Activated CD8-positive, alpha-beta T cell treated with anti-CD3 and anti-CD28 coated beads for 36 hours (primary cell): ENCODE measurements at regions not wholly inside any gene's neighbourhood (a gene's known extent, or its start where the extent isn't known, plus 50 kb on each side); places are given as distances from the start of the nearest gene placed in this dataset.

Source experiments
- ATAC-seq: fragments of 200-7000 bp; cut with Tn5 transposase; one replicate; pipeline ENCODE4 v1.10.0; 2021; ENCODE audit warnings: mild to moderate bottlenecking, moderate library complexity
- CTCF ChIA-PET: fragments of 350-600 bp; sonication (Branson Sonifier 250); formaldehyde crosslinking; loops from one replicate; lab custom pipeline; 2021; ENCODE audit warnings: antibody characterized with exemption; lab: Charles Lee
- POLR2A ChIA-PET: fragments of 350-600 bp; sonication (Branson Sonifier 250); formaldehyde crosslinking; loops from one replicate; lab custom pipeline; 2021; ENCODE audit warnings: antibody characterized with exemption; lab: Charles Lee
- DNase-seq: peaks from one replicate; pipeline ENCODE4 v3.0.0-alpha.2; 2020
- H3K27ac Mint-ChIP-seq: one replicate; pipeline ENCODE4 v1.8.0; 2021; ENCODE audit warnings: mild to moderate bottlenecking, mixed read lengths
- H3K27me3 Mint-ChIP-seq: one replicate; pipeline ENCODE4 v1.8.0; 2021; ENCODE audit warnings: mixed read lengths
- H3K36me3 Mint-ChIP-seq: one replicate; pipeline ENCODE4 v1.8.0; 2021; ENCODE audit warnings: low read depth, mixed read lengths
- H3K4me1 Mint-ChIP-seq: one replicate; pipeline ENCODE4 v1.8.0; 2021; ENCODE audit warnings: low read depth, mixed read lengths
- H3K4me3 Mint-ChIP-seq: one replicate; pipeline ENCODE4 v1.8.0; 2021; ENCODE audit warnings: mild to moderate bottlenecking, moderate library complexity, mixed read lengths
- H3K9me3 Mint-ChIP-seq: one replicate; pipeline ENCODE4 v1.8.0; 2021; ENCODE audit warnings: mixed read lengths
- intact Hi-C: fragments of 100-400 bp; cut with micrococcal nuclease; formaldehyde crosslinking; loops from one replicate; pipeline ENCODE4 v1.10.0; 2022
- TF ChIP-seq, protein P1 (sequence below): fragments of 200-600 bp; IDR thresholded peaks from one replicate; pipeline ENCODE4 v1.8.0; 2022; ENCODE audit warnings: antibody characterized with exemption, mild to moderate bottlenecking

DNA sequence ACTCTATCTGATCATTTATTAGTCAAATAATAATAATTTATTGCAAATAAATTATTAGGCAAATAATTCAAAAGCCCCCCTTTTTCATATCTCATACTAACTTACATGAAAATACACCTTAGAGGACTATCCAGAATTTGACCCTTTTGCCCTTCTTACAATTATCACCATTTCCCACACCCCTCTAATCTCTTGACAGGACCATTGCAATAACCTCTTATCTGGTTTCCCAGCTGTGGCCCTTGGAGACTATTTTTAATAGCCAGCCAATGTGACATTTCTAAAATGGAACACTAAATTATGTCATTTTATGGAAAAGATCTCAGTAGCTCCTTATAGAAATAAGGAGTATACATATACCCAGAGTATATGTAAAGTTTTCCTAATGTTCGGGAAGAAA is 588.4 kb upstream of the COX7C start:
- no peak for DNase-seq
- POLR2A ChIA-PET = no interaction called here
- Mint-ChIP-seq H3K4me1 (no peaks in the 10 kb centered on the region), H3K36me3 (no peaks in the 10 kb centered on the region), H3K9me3 (peaks cover 1% of the 10 kb centered on the region), H3K27ac (no peak overlapping the region), H3K4me3 (no peak overlapping the region), H3K27me3 (no peaks in the 10 kb centered on the region)
- ATAC-seq = no peak
- intact Hi-C loops = no loop called here
- TF ChIP-seq, protein P1, sequence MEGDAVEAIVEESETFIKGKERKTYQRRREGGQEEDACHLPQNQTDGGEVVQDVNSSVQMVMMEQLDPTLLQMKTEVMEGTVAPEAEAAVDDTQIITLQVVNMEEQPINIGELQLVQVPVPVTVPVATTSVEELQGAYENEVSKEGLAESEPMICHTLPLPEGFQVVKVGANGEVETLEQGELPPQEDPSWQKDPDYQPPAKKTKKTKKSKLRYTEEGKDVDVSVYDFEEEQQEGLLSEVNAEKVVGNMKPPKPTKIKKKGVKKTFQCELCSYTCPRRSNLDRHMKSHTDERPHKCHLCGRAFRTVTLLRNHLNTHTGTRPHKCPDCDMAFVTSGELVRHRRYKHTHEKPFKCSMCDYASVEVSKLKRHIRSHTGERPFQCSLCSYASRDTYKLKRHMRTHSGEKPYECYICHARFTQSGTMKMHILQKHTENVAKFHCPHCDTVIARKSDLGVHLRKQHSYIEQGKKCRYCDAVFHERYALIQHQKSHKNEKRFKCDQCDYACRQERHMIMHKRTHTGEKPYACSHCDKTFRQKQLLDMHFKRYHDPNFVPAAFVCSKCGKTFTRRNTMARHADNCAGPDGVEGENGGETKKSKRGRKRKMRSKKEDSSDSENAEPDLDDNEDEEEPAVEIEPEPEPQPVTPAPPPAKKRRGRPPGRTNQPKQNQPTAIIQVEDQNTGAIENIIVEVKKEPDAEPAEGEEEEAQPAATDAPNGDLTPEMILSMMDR = no peak
- CTCF ChIA-PET = no interaction called here

DNA sequence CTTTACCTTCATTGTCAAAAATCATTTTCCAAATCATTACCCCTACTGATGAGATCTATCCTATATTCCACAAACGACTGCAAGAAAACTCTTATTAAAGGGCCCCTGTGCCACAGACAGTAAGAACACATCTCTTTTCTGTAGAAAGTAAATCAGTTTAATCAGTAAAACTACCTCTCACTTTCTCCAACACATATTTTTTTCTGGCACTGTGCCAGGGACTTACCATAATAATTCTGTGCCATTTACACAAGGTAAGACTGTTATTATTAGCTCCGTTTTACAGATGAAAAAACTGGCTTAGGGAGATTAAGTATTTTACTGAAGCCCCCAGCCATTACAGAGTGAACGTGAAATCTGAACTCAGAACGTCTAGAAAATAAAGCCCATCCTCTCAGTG is 587.0 kb upstream of the COX7C start:
- TF ChIP-seq, protein P1 = no peak
- Mint-ChIP-seq H3K9me3 (no peaks in the 10 kb centered on the region), H3K4me1 (no peaks in the 10 kb centered on the region), H3K4me3 (no peak overlapping the region), H3K27me3 (no peaks in the 10 kb centered on the region), H3K36me3 (no peaks in the 10 kb centered on the region), H3K27ac (no peak overlapping the region)
- intact Hi-C loops = no loop called here
- ATAC-seq (no peak), DNase-seq (no peak)
- CTCF ChIA-PET = no interaction called here
- POLR2A ChIA-PET = no interaction called here

DNA sequence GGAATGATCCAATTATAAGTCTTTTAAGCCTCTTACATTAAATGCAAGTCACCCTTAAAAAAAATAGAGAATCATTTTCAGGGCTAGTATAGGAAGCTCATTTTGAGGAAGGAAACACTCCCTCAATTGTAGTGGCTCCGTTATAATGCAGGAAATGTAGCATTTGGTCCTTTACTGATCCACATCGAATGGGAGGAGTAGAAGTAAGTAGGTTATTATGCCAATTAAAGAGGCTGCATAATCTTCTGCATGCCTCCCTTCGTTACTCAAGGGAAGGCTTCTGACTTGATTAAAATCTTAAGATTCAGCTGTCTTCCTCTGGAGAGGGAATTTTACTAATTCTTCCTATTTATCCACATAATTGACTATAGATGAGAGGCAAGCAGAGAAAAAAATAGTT is 579.2 kb upstream of the COX7C start:
- Mint-ChIP-seq H3K9me3 (peaks cover 1% of the 10 kb centered on the region), H3K36me3 (no peaks in the 10 kb centered on the region), H3K27ac (no peak overlapping the region), H3K4me1 (no peaks in the 10 kb centered on the region), H3K27me3 (no peaks in the 10 kb centered on the region), H3K4me3 (no peak overlapping the region)
- CTCF ChIA-PET = no interaction called here
- DNase-seq = no peak
- intact Hi-C loops = no loop called here
- POLR2A ChIA-PET = no interaction called here
- no peak for ATAC-seq
- TF ChIP-seq, protein P1 = no peak

DNA sequence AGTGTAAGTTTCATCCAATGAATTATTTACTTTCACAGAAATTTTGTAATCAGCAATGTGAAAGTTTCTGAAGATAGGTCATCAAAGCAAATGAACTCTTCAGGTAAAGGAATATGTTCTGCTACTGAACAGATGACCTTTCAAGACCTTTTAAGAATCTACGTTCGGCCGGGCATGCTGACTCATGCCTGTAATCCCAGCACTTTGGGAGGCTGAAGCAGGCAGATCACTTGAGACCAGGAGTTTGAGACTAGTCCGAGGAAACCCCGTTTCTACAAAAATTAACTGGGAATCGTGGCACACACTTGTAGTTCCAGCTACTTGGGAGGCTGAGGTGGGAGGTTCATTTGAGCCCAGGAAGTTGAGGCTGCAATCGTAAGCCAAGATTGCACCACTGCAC is 578.4 kb upstream of the COX7C start:
- intact Hi-C loops = no loop called here
- ChIA-PET POLR2A (no interaction called here), CTCF (no interaction called here)
- Mint-ChIP-seq H3K4me1 (no peaks in the 10 kb centered on the region), H3K27me3 (no peaks in the 10 kb centered on the region), H3K9me3 (peaks cover 1% of the 10 kb centered on the region), H3K36me3 (no peaks in the 10 kb centered on the region), H3K4me3 (no peak overlapping the region), H3K27ac (no peak overlapping the region)
- no peak for ATAC-seq
- DNase-seq = no peak
- TF ChIP-seq, protein P1 = no peak

DNA sequence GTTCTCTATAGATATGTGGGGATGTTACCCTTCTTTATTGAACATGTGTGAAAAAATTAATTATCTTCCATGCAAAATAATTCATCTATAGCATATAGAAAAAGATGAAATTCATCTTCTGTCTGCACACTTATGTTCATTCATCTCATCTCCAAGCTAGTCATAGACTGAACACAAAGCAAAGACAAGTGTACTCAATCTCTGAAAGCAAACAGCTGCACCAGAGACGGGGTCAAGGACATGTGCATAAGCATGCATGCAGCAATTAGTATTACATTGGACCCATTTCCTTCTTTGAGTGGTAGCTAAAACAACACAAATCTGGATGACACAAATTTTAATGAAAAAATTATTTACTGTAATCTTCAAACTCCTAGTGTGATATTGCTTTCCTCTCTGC is 547.0 kb upstream of the COX7C start:
- DNase-seq = no peak
- CTCF ChIA-PET = no interaction called here
- POLR2A ChIA-PET = no interaction called here
- Mint-ChIP-seq H3K27ac (no peak overlapping the region), H3K4me1 (no peaks in the 10 kb centered on the region), H3K27me3 (no peaks in the 10 kb centered on the region), H3K9me3 (no peaks in the 10 kb centered on the region), H3K36me3 (no peaks in the 10 kb centered on the region), H3K4me3 (no peak overlapping the region)
- intact Hi-C loops = no loop called here
- TF ChIP-seq, protein P1 = no peak
- ATAC-seq = no peak
